ENCODE measurements at regions not wholly inside any gene's neighbourhood (a gene's known extent, or its start where the extent isn't known, plus 50 kb on each side); places are given as distances from the start of the nearest gene placed in this dataset.
A peak's percentile ranks its signal among the peaks of the same experiment; 100 is the strongest.

- no peak for DNase-seq
Measured at GRCh38 chr14:38900887-38901286, 202.1 kb downstream of the SEC23A start.

DNA sequence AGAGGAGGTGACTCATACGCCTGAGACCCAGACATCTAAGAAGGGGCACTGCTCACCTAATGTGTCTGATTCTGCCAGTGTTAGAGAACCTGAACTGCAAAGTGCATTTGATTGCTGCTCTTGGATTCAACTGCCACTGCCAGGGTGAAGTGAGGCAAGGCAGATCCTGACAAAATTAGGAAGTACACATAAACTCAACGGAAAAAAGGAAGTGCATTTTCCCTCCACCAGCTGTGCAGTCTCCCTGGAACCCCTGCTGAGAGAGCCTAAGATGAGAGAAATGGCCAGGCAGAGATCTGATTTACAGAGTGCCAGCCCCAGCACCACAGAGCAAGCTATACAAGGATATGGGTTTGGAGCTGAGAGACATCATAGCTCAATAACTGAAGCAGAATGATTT lies 215.3 kb downstream of the SEC23A start:
- DNase-seq, result no peak

DNA sequence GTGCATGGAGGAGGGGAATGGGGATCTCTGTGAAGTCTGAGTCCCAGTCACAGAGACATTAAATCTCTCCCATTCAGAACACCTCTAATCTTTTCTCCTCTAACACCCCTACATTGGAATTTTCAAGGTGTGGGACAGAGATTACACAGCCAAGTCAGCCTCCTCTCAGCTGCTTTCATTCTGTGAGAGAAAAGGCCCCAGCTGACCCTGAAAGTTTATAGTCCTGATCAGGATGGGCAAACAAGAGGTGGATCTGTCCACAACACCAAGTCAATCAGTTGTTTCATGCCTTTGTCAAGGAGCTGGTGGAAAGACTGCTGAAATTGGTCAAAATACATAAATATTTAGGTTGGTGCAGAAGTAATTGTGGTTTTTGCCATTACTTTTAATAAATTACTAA lies 218.9 kb downstream of the SEC23A start:
- DNase-seq, result no peak

- DNase-seq, result no peak
Measured at GRCh38 chr14:38883127-38883526, 219.9 kb downstream of the SEC23A start.

DNA sequence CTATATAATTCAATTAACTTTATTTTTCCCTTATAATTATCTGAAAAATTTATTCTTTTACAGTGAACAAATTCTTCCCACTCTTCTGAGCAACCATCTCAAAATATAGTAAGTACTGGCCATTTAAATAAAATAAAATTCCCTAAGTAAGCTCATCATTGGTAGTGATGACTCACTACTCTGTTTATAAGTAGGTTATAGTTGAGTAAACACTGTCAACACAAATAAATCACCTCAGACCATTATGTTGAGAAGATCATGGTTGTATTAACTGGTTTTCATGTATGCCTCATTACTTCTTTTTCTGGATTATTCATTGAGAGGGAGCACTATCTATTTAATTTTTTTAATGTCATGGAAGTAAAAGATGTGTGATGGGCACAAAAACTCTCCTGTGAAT lies 220.5 kb downstream of the SEC23A start:
- no peak for DNase-seq

DNA sequence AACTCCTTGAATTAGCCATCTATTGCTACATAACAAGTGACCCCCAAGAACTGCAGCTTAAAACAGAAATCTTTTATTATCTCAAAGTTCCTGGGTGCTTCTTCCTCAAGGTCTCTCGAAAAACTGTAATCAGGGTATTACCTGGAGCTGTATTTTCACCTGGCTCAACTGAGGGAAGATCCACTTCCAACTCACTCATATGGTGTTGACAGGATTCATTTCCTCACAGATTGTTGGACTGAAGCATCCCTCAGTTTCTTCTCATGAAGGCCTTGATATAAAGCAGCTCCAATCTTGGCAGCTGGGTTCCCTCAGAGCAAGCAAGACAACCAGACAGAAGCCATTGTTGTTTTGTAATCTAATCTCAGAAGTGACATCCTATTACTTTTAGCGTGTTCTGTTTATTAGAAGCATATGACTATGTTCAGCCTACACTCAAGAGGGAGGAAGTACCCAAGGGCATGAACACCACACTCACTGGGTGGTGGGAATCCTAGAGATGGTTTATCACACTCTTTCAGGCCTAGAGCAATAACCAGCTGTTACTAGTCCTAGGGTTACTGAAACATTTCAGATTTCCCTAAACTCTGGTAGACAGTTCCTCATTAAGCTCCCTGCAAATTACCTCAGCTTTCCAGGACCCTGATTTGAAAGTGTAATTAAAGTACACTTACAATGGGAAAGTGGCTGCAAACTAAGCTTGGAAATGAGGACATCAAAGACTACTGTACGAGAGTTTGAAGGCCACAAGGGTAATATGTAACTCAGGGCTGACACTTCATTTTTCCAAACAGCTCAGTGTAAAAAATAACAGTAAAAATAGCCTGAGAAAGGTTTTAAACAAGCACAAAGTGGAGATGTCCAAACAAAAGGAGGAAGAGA lies 222.2 kb downstream of the SEC23A start:
- DNase-seq, result no peak

GRCh38 chr14:38877744-38878388 lies 225.2 kb downstream of the SEC23A start:
- DNase-seq, result no peak

GRCh38 chr14:38874721-38875120 lies 228.3 kb downstream of the SEC23A start:
- no peak for DNase-seq

DNA sequence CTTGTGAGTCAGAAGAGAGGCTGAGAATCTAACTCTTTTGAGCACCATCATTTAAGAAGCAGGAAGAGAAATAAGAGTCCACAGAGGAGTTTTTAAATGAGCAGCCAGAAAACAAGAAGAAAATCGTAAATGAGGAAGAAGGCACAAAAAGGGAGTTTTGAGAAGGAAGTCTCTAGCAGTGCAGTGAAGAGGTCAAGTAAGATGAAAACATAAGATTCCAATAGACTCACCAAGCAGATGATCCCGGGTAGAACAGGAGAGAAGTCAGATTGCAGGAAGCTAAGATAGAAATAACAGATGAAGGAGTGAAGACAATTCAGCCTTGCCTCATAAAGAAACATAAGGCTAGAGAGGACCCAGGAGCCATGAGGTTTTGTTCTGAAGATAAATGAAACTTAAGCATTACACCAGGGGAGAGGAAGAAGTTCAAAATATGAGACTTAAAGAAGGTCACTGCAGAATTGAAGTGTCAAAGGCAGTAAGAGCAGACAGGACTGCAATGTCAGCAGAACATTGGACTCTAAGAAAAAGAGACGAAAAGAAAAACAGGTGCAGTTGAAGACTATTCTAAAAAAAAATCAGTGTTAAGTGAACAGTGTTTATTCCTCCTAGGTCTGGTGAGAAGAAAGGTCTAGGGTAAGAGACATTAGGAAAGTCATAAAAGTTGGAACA lies 229.0 kb downstream of the SEC23A start:
- DNase-seq, result no peak

DNA sequence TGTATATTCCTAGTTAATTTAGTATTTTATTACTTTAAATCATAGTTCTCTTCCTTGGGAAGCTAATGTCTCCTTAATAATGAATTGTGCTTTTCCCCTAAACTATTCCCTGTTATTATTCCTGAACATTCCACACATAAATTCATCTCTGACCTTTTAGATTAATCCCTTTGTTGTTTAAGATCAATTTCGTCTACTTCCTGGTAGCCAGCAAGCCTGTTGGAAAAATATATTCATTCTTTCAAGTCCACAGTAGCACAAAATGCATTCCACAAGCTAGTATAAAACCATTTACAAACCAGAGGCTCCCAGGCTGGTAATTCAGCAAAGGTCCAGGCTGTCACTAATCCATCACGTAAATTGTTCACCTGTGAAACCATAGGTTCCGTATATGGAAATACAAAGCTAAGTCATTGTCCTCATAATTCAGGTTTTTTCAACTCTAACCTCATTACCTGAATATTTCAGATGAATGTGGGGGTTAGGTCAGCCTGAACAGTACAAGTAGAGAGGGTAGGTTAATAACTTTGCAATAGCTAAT lies 232.7 kb downstream of the SEC23A start:
- DNase-seq, result no peak

- DNase-seq, result peak; percentile 84
Measured at GRCh38 chr14:38868399-38869290, 234.4 kb downstream of the SEC23A start.

DNA sequence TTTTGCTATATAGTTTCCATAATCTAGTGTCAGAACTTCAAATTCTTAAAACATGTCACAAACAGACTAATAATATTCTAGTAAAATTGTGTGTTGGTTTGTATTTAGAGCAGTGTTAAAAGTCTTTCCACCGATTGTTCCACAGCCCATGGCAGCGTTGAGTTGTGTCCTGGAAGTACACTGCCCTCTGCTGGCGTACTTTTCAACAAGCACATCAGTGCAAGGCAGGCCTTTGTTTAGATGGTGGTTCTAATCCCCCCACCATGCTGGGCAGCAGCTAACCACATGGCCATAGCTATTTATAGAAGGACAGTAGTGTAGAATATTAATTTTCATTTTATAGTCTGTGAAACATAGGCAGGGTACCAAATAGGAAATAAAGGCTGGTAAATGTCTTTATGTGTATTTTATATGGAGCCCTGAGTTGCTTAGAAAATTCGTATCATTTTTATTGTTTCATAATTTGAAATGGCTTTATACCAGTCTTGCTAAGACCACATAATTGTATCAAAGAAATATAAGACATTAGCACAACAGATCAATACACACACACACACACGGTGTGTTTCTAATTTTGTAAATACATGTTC lies 235.4 kb downstream of the SEC23A start:
- peak; percentile 61 for DNase-seq

GRCh38 chr14:38866461-38866860 lies 236.6 kb downstream of the SEC23A start:
- DNase-seq, result peak; percentile 89

DNA sequence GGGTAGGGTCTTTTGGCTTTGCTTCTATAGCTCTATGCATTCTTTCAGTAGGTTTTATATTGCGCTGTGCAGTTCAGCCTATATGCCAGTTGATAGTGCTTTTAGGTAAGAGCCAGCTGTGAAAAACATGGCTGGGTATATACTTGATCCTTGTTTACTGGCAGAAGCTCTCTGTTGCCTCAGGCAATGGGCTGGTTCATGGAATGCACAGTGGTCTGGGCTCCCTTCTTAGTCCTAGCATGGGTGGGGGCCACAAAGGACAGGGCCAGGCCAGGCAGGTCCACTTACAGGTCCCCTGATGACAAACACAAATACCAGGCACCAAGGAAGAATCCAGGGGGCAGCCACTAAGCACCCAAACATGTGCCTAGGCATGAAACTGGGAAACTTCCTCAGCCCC lies 240.7 kb downstream of the SEC23A start:
- no peak for DNase-seq

GRCh38 chr14:38860530-38860929 lies 242.5 kb downstream of the SEC23A start:
- DNase-seq, result no peak

- DNase-seq, result no peak
Measured at GRCh38 chr14:38856798-38857197, 246.2 kb downstream of the SEC23A start.

DNA sequence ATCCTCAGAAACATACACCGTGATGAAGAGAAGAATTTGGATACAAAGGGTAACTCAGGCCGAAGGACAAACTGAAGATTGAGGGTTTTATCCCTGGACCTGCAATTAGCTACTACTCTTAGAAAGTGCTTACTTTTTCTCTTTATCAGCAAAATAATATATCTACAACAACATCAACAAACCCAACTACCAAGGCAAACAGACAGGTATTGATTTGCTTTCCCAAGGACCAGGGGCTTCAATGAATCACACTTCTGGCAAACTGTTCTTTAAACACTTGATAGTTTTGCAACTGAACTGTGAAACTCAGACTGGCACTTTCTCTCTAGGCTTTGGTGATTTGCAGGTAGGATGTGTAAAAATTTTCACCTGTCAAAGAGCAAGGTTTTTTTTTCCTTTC lies 247.5 kb downstream of the SEC23A start:
- DNase-seq, result no peak

GRCh38 chr14:38851111-38851510 lies 251.9 kb downstream of the SEC23A start:
- no peak for DNase-seq

DNA sequence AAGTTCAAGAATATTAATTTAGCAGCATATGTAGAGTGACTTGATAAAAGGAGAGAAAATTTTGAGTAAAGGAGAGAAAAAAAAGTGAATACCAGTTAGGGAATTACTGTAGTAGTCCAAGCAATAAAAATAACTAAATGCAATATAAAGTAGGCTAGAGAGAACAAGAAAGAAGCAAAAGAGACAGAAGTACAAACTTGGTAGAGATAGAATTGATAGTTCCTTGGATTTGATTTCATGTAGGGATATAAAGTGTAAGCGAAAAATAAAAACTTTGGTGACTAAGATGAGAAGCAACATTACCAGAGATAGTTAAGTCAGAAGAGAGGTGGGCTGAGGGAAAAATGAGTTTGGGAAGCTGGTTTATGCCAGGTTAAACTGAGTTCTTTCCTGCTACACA lies 252.4 kb downstream of the SEC23A start:
- no peak for DNase-seq

GRCh38 chr14:38848243-38848935 lies 254.6 kb downstream of the SEC23A start:
- DNase-seq, result no peak

GRCh38 chr14:38847161-38847560 lies 255.9 kb downstream of the SEC23A start:
- no peak for DNase-seq

All from DMS153 (cell line).